ENCODE measurements at regions not wholly inside any gene's neighbourhood (a gene's known extent, or its start where the extent isn't known, plus 50 kb on each side); places are given as distances from the start of the nearest gene placed in this dataset.

DNA sequence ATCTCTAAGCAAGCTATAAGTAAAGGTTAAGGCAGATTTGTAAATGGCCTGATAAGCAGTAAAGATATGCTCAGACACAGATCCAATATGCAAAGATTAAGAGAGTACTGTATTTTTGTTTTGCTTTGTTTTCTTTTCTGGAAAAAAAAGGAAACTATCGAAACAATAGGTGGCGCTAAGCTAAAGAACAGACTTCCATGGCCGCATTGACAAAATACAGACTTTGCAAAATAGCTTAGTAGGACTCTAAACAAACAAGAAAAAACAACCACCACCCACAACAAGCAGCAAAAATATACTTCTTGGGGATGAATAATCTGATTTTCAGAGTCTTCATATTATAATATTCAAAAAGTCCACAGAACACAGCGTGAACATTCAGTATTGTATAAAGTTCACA is 758.4 kb upstream of the ROBO1 start:
- ATAC-seq (no peak), DNase-seq (no peak)
- TF ChIP-seq, protein P1, sequence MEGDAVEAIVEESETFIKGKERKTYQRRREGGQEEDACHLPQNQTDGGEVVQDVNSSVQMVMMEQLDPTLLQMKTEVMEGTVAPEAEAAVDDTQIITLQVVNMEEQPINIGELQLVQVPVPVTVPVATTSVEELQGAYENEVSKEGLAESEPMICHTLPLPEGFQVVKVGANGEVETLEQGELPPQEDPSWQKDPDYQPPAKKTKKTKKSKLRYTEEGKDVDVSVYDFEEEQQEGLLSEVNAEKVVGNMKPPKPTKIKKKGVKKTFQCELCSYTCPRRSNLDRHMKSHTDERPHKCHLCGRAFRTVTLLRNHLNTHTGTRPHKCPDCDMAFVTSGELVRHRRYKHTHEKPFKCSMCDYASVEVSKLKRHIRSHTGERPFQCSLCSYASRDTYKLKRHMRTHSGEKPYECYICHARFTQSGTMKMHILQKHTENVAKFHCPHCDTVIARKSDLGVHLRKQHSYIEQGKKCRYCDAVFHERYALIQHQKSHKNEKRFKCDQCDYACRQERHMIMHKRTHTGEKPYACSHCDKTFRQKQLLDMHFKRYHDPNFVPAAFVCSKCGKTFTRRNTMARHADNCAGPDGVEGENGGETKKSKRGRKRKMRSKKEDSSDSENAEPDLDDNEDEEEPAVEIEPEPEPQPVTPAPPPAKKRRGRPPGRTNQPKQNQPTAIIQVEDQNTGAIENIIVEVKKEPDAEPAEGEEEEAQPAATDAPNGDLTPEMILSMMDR (IDR thresholded peaks at IDR 0.05): no peak
- TF ChIP-seq POLR2A (IDR thresholded peaks at IDR 0.05): no peak
- Histone ChIP-seq H3K9me3 (no peaks in the 10 kb centered on the region), H3K27ac (no peak overlapping the region), H3K4me3 (no peak overlapping the region), H3K36me3 (replicated peaks in 1 of 2; ENCODE audit: insufficient read depth in 1 of 2, low read depth in 2 of 2) (no peaks in the 10 kb centered on the region), H3K27me3 (no peaks in the 10 kb centered on the region), H3K4me1 (no peaks in the 10 kb centered on the region)
- 52 to 58% methylated on average over 4 of the region's 4 CpGs for WGBS, 2 donors
- intact Hi-C loops (cut with DNase I): no loop called here

DNA sequence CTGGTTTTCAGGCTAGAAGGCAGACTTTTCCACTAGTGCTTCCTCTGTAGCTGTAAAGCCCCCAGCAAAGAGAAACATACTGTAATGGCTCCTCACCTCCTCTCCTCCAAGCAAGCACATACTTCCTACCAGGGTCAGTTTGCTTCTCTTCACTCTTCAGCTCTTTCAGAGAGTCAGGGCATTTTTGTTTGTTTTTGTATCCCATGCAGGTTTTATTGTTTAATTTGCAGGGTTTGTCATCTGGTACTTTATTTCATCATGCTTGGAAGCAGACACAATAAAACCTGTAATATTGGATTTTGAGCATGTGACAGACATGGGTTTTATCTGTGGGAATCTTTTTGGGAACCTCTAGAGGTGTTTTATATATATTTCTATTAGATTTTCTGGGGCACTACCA is 753.3 kb upstream of the ROBO1 start:
- Histone ChIP-seq H3K9me3 (no peaks in the 10 kb centered on the region), H3K4me3 (no peak overlapping the region), H3K27ac (no peak overlapping the region), H3K36me3 (replicated peaks in 1 of 2; ENCODE audit: insufficient read depth in 1 of 2, low read depth in 2 of 2) (no peaks in the 10 kb centered on the region), H3K4me1 (no peaks in the 10 kb centered on the region), H3K27me3 (no peaks in the 10 kb centered on the region)
- intact Hi-C loops (cut with DNase I): no loop called here
- DNase-seq (no peak), ATAC-seq (no peak)
- TF ChIP-seq POLR2A (IDR thresholded peaks at IDR 0.05): no peak
- TF ChIP-seq, protein P1 (IDR thresholded peaks at IDR 0.05): no peak

- no peak overlapping the region for H3K4me3 ChIP-seq
- TF ChIP-seq, protein P1 (IDR thresholded peaks at IDR 0.05): no peak
- TF ChIP-seq POLR2A (IDR thresholded peaks at IDR 0.05): no peak
- DNase-seq: no peak
- intact Hi-C loops (cut with DNase I): no loop called here
- no peaks in the 10 kb centered on the region for H3K36me3 ChIP-seq (replicated peaks in 1 of 2; ENCODE audit: insufficient read depth in 1 of 2, low read depth in 2 of 2)
- H3K4me1 ChIP-seq: no peaks in the 10 kb centered on the region
- H3K9me3 ChIP-seq: no peaks in the 10 kb centered on the region
- H3K27ac ChIP-seq: no peak overlapping the region
- H3K27me3 ChIP-seq: no peaks in the 10 kb centered on the region
- no peak for ATAC-seq
- WGBS, 2 donors: 71 to 74% methylated on average over 5 of the region's 5 CpGs
Measured at GRCh38 chr3:80519436-80519835, 751.6 kb upstream of the ROBO1 start.

- WGBS, 2 donors: 70 to 88% methylated on average over 3 of the region's 3 CpGs
- no peak overlapping the region for H3K4me3 ChIP-seq
- ATAC-seq (no peak), DNase-seq (no peak)
- no peaks in the 10 kb centered on the region for H3K4me1 ChIP-seq
- intact Hi-C loops (cut with DNase I): no loop called here
- TF ChIP-seq POLR2A (IDR thresholded peaks at IDR 0.05): no peak
- TF ChIP-seq, protein P1 (IDR thresholded peaks at IDR 0.05): no peak
- H3K9me3 ChIP-seq: no peaks in the 10 kb centered on the region
- H3K27ac ChIP-seq: no peak overlapping the region
- no peaks in the 10 kb centered on the region for H3K36me3 ChIP-seq (replicated peaks in 1 of 2; ENCODE audit: insufficient read depth in 1 of 2, low read depth in 2 of 2)
- H3K27me3 ChIP-seq: no peaks in the 10 kb centered on the region
Measured at GRCh38 chr3:80496452-80496851, 728.7 kb upstream of the ROBO1 start.

GRCh38 chr3:80492162-80492561 is 724.4 kb upstream of the ROBO1 start:
- H3K4me3 ChIP-seq: no peak overlapping the region
- no peaks in the 10 kb centered on the region for H3K4me1 ChIP-seq
- no peaks in the 10 kb centered on the region for H3K27me3 ChIP-seq
- H3K9me3 ChIP-seq: no peaks in the 10 kb centered on the region
- H3K27ac ChIP-seq: no peak overlapping the region
- TF ChIP-seq, protein P1 (IDR thresholded peaks at IDR 0.05): no peak
- no peak for TF ChIP-seq POLR2A (IDR thresholded peaks at IDR 0.05)
- ATAC-seq (no peak), DNase-seq (no peak)
- H3K36me3 ChIP-seq (replicated peaks in 1 of 2; ENCODE audit: insufficient read depth in 1 of 2, low read depth in 2 of 2): no peaks in the 10 kb centered on the region
- intact Hi-C loops (cut with DNase I): no loop called here
